ENCODE measurements at regions not wholly inside any gene's neighbourhood (a gene's known extent, or its start where the extent isn't known, plus 50 kb on each side); places are given as distances from the start of the nearest gene placed in this dataset.

- H3K9me3 Mint-ChIP-seq (ENCODE audit: low read depth), result peaks cover 10% of the 10 kb centered on the region
- H3K27me3 Mint-ChIP-seq, result no peaks in the 10 kb centered on the region
- H3K4me1 Mint-ChIP-seq (ENCODE audit: low read depth), result no peaks in the 10 kb centered on the region
- no peak overlapping the region for H3K4me3 Mint-ChIP-seq
- H3K27ac Mint-ChIP-seq, result no peak overlapping the region
- no peaks in the 10 kb centered on the region for H3K36me3 Mint-ChIP-seq
Observed at GRCh38 chr13:66071029-66071428, 1159.1 kb downstream of the PCDH9 start.

- H3K4me3 Mint-ChIP-seq, result no peak overlapping the region
- H3K27me3 Mint-ChIP-seq, result no peaks in the 10 kb centered on the region
- H3K27ac Mint-ChIP-seq, result no peak overlapping the region
Observed at GRCh38 chr13:66069570-66069969, 1160.6 kb downstream of the PCDH9 start.

GRCh38 chr13:66068683-66069082 is 1161.5 kb downstream of the PCDH9 start:
- Mint-ChIP-seq H3K4me1 (ENCODE audit: low read depth) (no peaks in the 10 kb centered on the region), H3K36me3 (no peaks in the 10 kb centered on the region), H3K9me3 (ENCODE audit: low read depth) (peaks cover 13% of the 10 kb centered on the region), H3K27ac (no peak overlapping the region), H3K27me3 (no peaks in the 10 kb centered on the region), H3K4me3 (no peak overlapping the region)

More at GRCh38 chr13:66069570-66069969, 1160.6 kb downstream of the PCDH9 start:
- Mint-ChIP-seq H3K4me1 (ENCODE audit: low read depth) (no peaks in the 10 kb centered on the region), H3K36me3 (no peaks in the 10 kb centered on the region), H3K9me3 (ENCODE audit: low read depth) (peaks cover 13% of the 10 kb centered on the region)

- no peaks in the 10 kb centered on the region for H3K4me1 Mint-ChIP-seq (ENCODE audit: low read depth)
- no peaks in the 10 kb centered on the region for H3K36me3 Mint-ChIP-seq
Observed at GRCh38 chr13:66048888-66049287, 1181.2 kb downstream of the PCDH9 start.

GRCh38 chr13:66040506-66040905 is 1189.6 kb downstream of the PCDH9 start:
- no peaks in the 10 kb centered on the region for H3K27me3 Mint-ChIP-seq
- H3K36me3 Mint-ChIP-seq, result no peaks in the 10 kb centered on the region
- H3K4me3 Mint-ChIP-seq, result no peak overlapping the region
- no peaks in the 10 kb centered on the region for H3K4me1 Mint-ChIP-seq (ENCODE audit: low read depth)
- no peak overlapping the region for H3K27ac Mint-ChIP-seq
- H3K9me3 Mint-ChIP-seq (ENCODE audit: low read depth), result peaks cover 4% of the 10 kb centered on the region

More at GRCh38 chr13:66048888-66049287, 1181.2 kb downstream of the PCDH9 start:
- Mint-ChIP-seq H3K27ac (no peak overlapping the region), H3K9me3 (ENCODE audit: low read depth) (peaks cover 21% of the 10 kb centered on the region), H3K4me3 (no peak overlapping the region), H3K27me3 (no peaks in the 10 kb centered on the region)

- H3K9me3 Mint-ChIP-seq (ENCODE audit: low read depth), result peaks cover 4% of the 10 kb centered on the region
- H3K27ac Mint-ChIP-seq, result no peak overlapping the region
- no peaks in the 10 kb centered on the region for H3K36me3 Mint-ChIP-seq
- H3K4me1 Mint-ChIP-seq (ENCODE audit: low read depth), result no peaks in the 10 kb centered on the region
- H3K27me3 Mint-ChIP-seq, result no peaks in the 10 kb centered on the region
- H3K4me3 Mint-ChIP-seq, result no peak overlapping the region
Observed at GRCh38 chr13:66037096-66037495, 1193.0 kb downstream of the PCDH9 start.

GRCh38 chr13:66036636-66037035 is 1193.5 kb downstream of the PCDH9 start:
- Mint-ChIP-seq H3K9me3 (ENCODE audit: low read depth) (peaks cover 4% of the 10 kb centered on the region), H3K36me3 (no peaks in the 10 kb centered on the region), H3K27ac (no peak overlapping the region), H3K4me1 (ENCODE audit: low read depth) (no peaks in the 10 kb centered on the region), H3K27me3 (no peaks in the 10 kb centered on the region), H3K4me3 (no peak overlapping the region)

GRCh38 chr13:66036024-66036614 is 1194.0 kb downstream of the PCDH9 start:
- no peaks in the 10 kb centered on the region for H3K36me3 Mint-ChIP-seq
- no peaks in the 10 kb centered on the region for H3K27me3 Mint-ChIP-seq
- H3K9me3 Mint-ChIP-seq (ENCODE audit: low read depth), result peaks cover 4% of the 10 kb centered on the region
- H3K27ac Mint-ChIP-seq, result no peak overlapping the region
- no peak overlapping the region for H3K4me3 Mint-ChIP-seq
- H3K4me1 Mint-ChIP-seq (ENCODE audit: low read depth), result no peaks in the 10 kb centered on the region

- Mint-ChIP-seq H3K9me3 (ENCODE audit: low read depth) (peaks cover 4% of the 10 kb centered on the region), H3K36me3 (no peaks in the 10 kb centered on the region), H3K27ac (no peak overlapping the region), H3K27me3 (no peaks in the 10 kb centered on the region), H3K4me1 (ENCODE audit: low read depth) (no peaks in the 10 kb centered on the region), H3K4me3 (no peak overlapping the region)
Observed at GRCh38 chr13:66033924-66034323, 1196.2 kb downstream of the PCDH9 start.

- Mint-ChIP-seq H3K36me3 (no peaks in the 10 kb centered on the region), H3K27ac (no peak overlapping the region), H3K4me1 (ENCODE audit: low read depth) (no peaks in the 10 kb centered on the region), H3K27me3 (no peaks in the 10 kb centered on the region), H3K9me3 (ENCODE audit: low read depth) (no peaks in the 10 kb centered on the region), H3K4me3 (no peak overlapping the region)
Observed at GRCh38 chr13:66021846-66022245, 1208.3 kb downstream of the PCDH9 start.

- H3K27me3 Mint-ChIP-seq, result no peaks in the 10 kb centered on the region
- no peak overlapping the region for H3K27ac Mint-ChIP-seq
- no peaks in the 10 kb centered on the region for H3K36me3 Mint-ChIP-seq
- H3K9me3 Mint-ChIP-seq (ENCODE audit: low read depth), result peaks cover 10% of the 10 kb centered on the region
- no peaks in the 10 kb centered on the region for H3K4me1 Mint-ChIP-seq (ENCODE audit: low read depth)
- no peak overlapping the region for H3K4me3 Mint-ChIP-seq
Observed at GRCh38 chr13:66014771-66015170, 1215.4 kb downstream of the PCDH9 start.

GRCh38 chr13:66009241-66009640 is 1220.9 kb downstream of the PCDH9 start:
- Mint-ChIP-seq H3K4me1 (ENCODE audit: low read depth) (no peaks in the 10 kb centered on the region), H3K27ac (no peak overlapping the region), H3K4me3 (no peak overlapping the region), H3K9me3 (ENCODE audit: low read depth) (peaks cover 22% of the 10 kb centered on the region), H3K36me3 (no peaks in the 10 kb centered on the region), H3K27me3 (no peaks in the 10 kb centered on the region)

- Mint-ChIP-seq H3K4me3 (no peak overlapping the region), H3K27me3 (no peaks in the 10 kb centered on the region)
Observed at GRCh38 chr13:66003558-66003957, 1226.6 kb downstream of the PCDH9 start.

GRCh38 chr13:66001140-66001539 is 1229.0 kb downstream of the PCDH9 start:
- Mint-ChIP-seq H3K9me3 (ENCODE audit: low read depth) (peaks cover 25% of the 10 kb centered on the region), H3K27ac (no peak overlapping the region), H3K4me3 (no peak overlapping the region), H3K27me3 (no peaks in the 10 kb centered on the region), H3K36me3 (no peaks in the 10 kb centered on the region), H3K4me1 (ENCODE audit: low read depth) (no peaks in the 10 kb centered on the region)

More at GRCh38 chr13:66003558-66003957, 1226.6 kb downstream of the PCDH9 start:
- Mint-ChIP-seq H3K4me1 (ENCODE audit: low read depth) (no peaks in the 10 kb centered on the region), H3K27ac (no peak overlapping the region), H3K36me3 (no peaks in the 10 kb centered on the region), H3K9me3 (ENCODE audit: low read depth) (peaks cover 26% of the 10 kb centered on the region)

GRCh38 chr13:65999411-65999810 is 1230.7 kb downstream of the PCDH9 start:
- H3K4me3 Mint-ChIP-seq, result no peak overlapping the region
- no peaks in the 10 kb centered on the region for H3K36me3 Mint-ChIP-seq

GRCh38 chr13:65990684-65991083 is 1239.5 kb downstream of the PCDH9 start:
- Mint-ChIP-seq H3K27ac (no peak overlapping the region), H3K9me3 (ENCODE audit: low read depth) (peaks cover 9% of the 10 kb centered on the region), H3K36me3 (no peaks in the 10 kb centered on the region), H3K27me3 (no peaks in the 10 kb centered on the region), H3K4me3 (no peak overlapping the region), H3K4me1 (ENCODE audit: low read depth) (no peaks in the 10 kb centered on the region)

More at GRCh38 chr13:65999411-65999810, 1230.7 kb downstream of the PCDH9 start:
- Mint-ChIP-seq H3K27ac (no peak overlapping the region), H3K27me3 (no peaks in the 10 kb centered on the region), H3K9me3 (ENCODE audit: low read depth) (peaks cover 14% of the 10 kb centered on the region), H3K4me1 (ENCODE audit: low read depth) (no peaks in the 10 kb centered on the region)
